ENCODE measurements at regions not wholly inside any gene's neighbourhood (a gene's known extent, or its start where the extent isn't known, plus 50 kb on each side); places are given as distances from the start of the nearest gene placed in this dataset.

DNA sequence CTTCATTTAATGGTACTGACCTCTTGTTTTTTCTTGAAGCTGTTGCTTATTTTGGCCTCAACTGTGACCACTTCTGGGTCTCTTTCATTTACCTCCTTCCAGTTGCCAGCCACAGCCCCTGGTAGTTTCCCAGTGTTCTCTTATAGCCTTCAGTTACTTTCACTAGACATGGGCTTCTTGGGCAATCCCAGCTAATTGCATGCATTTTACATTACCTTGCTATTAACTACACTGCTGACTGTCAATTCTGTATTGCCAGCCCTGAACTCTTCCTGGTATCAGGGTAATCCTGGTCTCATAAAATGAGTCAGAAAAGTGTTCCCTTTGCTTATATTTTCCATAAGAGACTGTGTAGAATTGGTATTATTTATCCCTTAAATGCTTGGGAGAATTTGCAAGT is 195.8 kb upstream of the LARGE1 start:
- no peak overlapping the region for H3K4me3 ChIP-seq (ENCODE audit: low read depth, low read length)
- DNase-seq (ENCODE audit: low read depth): no peak
- TF ChIP-seq POLR2A (IDR thresholded peaks at IDR 0.05; ENCODE audit: extremely low read depth, insufficient read length): no peak
- TF ChIP-seq, protein P1, sequence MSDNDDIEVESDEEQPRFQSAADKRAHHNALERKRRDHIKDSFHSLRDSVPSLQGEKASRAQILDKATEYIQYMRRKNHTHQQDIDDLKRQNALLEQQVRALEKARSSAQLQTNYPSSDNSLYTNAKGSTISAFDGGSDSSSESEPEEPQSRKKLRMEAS (IDR thresholded peaks at IDR 0.05; ENCODE audit: low read depth, low read length): no peak
- TF ChIP-seq, protein P2, sequence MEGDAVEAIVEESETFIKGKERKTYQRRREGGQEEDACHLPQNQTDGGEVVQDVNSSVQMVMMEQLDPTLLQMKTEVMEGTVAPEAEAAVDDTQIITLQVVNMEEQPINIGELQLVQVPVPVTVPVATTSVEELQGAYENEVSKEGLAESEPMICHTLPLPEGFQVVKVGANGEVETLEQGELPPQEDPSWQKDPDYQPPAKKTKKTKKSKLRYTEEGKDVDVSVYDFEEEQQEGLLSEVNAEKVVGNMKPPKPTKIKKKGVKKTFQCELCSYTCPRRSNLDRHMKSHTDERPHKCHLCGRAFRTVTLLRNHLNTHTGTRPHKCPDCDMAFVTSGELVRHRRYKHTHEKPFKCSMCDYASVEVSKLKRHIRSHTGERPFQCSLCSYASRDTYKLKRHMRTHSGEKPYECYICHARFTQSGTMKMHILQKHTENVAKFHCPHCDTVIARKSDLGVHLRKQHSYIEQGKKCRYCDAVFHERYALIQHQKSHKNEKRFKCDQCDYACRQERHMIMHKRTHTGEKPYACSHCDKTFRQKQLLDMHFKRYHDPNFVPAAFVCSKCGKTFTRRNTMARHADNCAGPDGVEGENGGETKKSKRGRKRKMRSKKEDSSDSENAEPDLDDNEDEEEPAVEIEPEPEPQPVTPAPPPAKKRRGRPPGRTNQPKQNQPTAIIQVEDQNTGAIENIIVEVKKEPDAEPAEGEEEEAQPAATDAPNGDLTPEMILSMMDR (IDR thresholded peaks at IDR 0.05; ENCODE audit: low read depth, low read length): no peak

DNA sequence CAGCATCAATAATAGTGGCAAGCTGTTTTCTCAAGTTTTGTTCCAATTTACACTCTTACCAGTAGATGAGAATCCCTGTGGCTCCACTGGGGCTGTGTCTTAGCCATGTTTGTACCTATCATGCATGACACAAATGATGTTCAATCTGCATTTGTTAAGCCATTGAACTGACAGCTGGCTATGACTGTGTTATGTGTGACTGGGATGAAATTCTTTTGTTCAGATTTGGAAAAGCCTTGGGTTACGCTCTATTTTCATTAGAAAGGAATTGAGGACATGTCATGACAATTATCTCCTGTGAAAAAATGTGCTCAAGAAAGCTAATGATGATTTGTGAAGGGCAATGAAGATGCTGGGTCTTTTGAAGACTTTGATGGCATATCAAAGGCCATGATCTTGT is 201.8 kb upstream of the LARGE1 start:
- TF ChIP-seq POLR2A (IDR thresholded peaks at IDR 0.05; ENCODE audit: extremely low read depth, insufficient read length): no peak
- TF ChIP-seq, protein P2 (IDR thresholded peaks at IDR 0.05; ENCODE audit: low read depth, low read length): no peak
- no peak for TF ChIP-seq MYC (IDR thresholded peaks at IDR 0.05; ENCODE audit: low read depth, low read length)
- TF ChIP-seq, protein P1 (IDR thresholded peaks at IDR 0.05; ENCODE audit: low read depth, low read length): no peak
- H3K4me3 ChIP-seq (ENCODE audit: low read depth, low read length): no peak overlapping the region
- DNase-seq (ENCODE audit: low read depth): no peak

DNA sequence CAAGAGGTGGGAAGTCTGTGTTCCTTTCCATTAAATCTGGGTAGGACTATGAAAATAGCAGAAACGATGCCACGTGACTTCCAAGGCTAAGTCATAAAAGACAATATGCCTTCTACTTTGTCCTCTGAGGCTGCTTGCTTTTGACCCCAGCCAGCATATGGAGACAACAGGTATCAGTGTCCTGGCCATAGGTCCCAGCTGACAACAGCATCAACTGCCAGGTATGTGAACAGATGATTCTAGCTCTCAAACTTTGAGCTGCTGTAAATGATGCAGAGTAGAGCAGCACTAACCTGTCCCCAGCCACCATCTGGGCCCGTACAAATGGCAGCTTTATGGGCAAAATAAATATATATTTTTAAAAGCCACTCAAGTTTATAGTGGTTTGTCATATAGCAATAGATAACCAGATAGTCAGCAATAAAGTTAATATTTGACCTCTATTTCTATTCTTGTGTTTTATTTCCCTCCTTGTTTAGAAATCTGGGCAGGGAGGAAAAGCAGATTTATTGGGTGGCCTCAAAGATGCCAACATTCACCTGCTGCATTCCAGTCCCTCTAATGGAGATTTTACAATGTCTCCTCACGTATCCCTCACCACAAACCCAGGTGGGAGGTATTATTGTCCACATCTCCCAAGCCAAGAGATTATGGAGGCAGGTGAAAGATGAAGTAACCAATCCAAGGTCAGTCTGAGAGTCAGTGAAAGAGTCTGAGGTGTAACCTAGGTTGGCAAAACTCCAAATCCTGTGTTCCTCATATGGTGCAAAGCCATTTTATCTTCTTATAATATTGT is 209.6 kb upstream of the LARGE1 start:
- TF ChIP-seq, protein P1 (IDR thresholded peaks at IDR 0.05; ENCODE audit: low read depth, low read length): no peak
- TF ChIP-seq, protein P2 (IDR thresholded peaks at IDR 0.05; ENCODE audit: low read depth, low read length): no peak
- no peak for TF ChIP-seq POLR2A (IDR thresholded peaks at IDR 0.05; ENCODE audit: extremely low read depth, insufficient read length)
- no peak overlapping the region for H3K4me3 ChIP-seq (ENCODE audit: low read depth, low read length)
- no peak for DNase-seq (ENCODE audit: low read depth)

DNA sequence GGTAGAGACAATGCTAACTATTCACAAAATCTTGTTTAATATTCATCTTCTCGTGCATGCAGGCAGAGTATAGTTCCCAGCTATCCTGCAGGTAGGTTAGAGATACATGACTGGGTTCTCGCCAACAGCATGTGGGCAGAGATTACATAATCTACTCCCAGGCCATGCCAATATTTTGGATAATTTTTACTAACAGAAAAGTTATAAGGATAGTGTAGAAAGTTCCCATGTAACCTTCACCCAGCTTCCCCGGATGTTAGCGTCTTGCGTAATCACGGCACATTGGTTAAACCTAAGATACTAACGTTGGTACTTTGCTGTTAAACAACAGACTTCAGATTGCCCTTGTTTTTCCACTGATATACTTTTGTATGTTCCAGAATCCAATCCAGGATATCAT is 215.5 kb upstream of the LARGE1 start:
- DNase-seq (ENCODE audit: low read depth): peak; percentile 2
- no peak overlapping the region for H3K4me3 ChIP-seq (ENCODE audit: low read depth, low read length)
- TF ChIP-seq, protein P2 (IDR thresholded peaks at IDR 0.05; ENCODE audit: low read depth, low read length): no peak
- TF ChIP-seq, protein P1 (IDR thresholded peaks at IDR 0.05; ENCODE audit: low read depth, low read length): no peak
- TF ChIP-seq MYC (IDR thresholded peaks at IDR 0.05; ENCODE audit: low read depth, low read length): no peak
- TF ChIP-seq POLR2A (IDR thresholded peaks at IDR 0.05; ENCODE audit: extremely low read depth, insufficient read length): no peak

DNA sequence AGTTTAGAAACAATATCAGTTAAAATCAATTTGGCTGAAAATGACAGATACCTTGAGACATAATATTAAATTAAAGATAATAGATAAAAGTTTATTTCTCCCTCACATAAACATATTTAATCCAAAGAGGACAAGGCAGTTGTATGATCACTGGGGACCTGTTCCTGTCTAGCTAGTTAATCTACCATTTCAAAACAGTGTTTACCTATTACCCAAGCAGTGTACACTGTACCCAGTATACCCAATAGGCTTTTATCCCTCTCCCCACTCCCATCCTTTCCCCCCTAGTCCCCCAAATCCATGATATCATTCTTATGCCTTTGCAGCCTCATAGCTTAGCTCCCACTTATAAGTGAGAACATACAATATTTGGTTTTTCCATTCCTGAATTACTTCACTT is 229.7 kb upstream of the LARGE1 start:
- TF ChIP-seq, protein P2 (IDR thresholded peaks at IDR 0.05; ENCODE audit: low read depth, low read length): no peak
- TF ChIP-seq MYC (IDR thresholded peaks at IDR 0.05; ENCODE audit: low read depth, low read length) (no peak), POLR2A (IDR thresholded peaks at IDR 0.05; ENCODE audit: extremely low read depth, insufficient read length) (no peak)
- TF ChIP-seq, protein P1 (IDR thresholded peaks at IDR 0.05; ENCODE audit: low read depth, low read length): no peak
- H3K4me3 ChIP-seq (ENCODE audit: low read depth, low read length): no peak overlapping the region
- DNase-seq (ENCODE audit: low read depth): no peak
